SK-N-SH (cell line): ENCODE measurements at regions not wholly inside any gene's neighbourhood (a gene's known extent, or its start where the extent isn't known, plus 50 kb on each side); places are given as distances from the start of the nearest gene placed in this dataset.

ENCODE experiments used
- CTCF ChIA-PET: fragments of 300-600, 350-600 bp; formaldehyde crosslinking; extraction: SDS; loops from one replicate; lab custom pipeline; 2021; lab: Yijun Ruan, JAX
- POLR2A ChIA-PET: fragments of 350-600 bp; sonication (Branson Sonifier 250); formaldehyde crosslinking; extraction: SDS; loops from one replicate; lab custom pipeline; 2020; ENCODE audit warnings: antibody characterized with exemption, inconsistent platforms; lab: Yijun Ruan, JAX
- DNase-seq: peaks from one replicate; pipeline ENCODE4 v3.0.0; 2012
- H2AFZ ChIP-seq: fragments of 200-600 bp; sonication (generic); 2 replicates; pipeline ENCODE4 v1.8.1; 2016; ENCODE audit warnings: antibody characterized with exemption, mild to moderate bottlenecking, low read depth
- H3F3A ChIP-seq: fragments of 200-600 bp; sonication (generic); replicated peaks from 2 replicates; pipeline ENCODE3; 2016; ENCODE audit warnings: antibody characterized with exemption, mild to moderate bottlenecking; ENCODE audit not compliant: insufficient read depth
- H3K27ac ChIP-seq, 2 experiments: fragments of 200-500 bp in 1 of 2; fragments of 200-600 bp in 1 of 2; sonication (Bioruptor generic) in 1 of 2; sonication (generic), shearing (Covaris generic) in 1 of 2; 2 replicates each; pipeline versions ENCODE4 v1.5.1 to v1.6.1; 2014 to 2016; ENCODE audit warnings: low read depth in 2 of 2, inconsistent platforms in 1 of 2, low read length in 1 of 2, mild to moderate bottlenecking in 1 of 2, mixed read lengths in 1 of 2
- H3K27me3 ChIP-seq: fragments of 200-600 bp; sonication (generic), shearing (Covaris generic); 2 replicates; pipeline ENCODE4 v1.6.1; 2016; ENCODE audit warnings: mixed run types; ENCODE audit not compliant: insufficient read depth
- H3K36me3 ChIP-seq, 2 experiments: fragments of 200-500 bp in 1 of 2; fragments of 200-600 bp in 1 of 2; sonication (Bioruptor generic) in 1 of 2; sonication (generic) in 1 of 2; replicated peaks in 1 of 2; 2 replicates each; pipeline versions ENCODE3 to v1.5.1; 2014 to 2016; ENCODE audit warnings: low read length in 1 of 2, mild to moderate bottlenecking in 1 of 2; ENCODE audit not compliant: insufficient read depth in 2 of 2, control insufficient read depth in 1 of 2
- H3K4me1 ChIP-seq, 2 experiments: fragments of 200-500 bp in 1 of 2; fragments of 200-600 bp in 1 of 2; sonication (Bioruptor generic) in 1 of 2; sonication (generic), shearing (Covaris generic) in 1 of 2; 2 replicates each; pipeline versions ENCODE4 v1.5.1 to v1.6.1; 2014 to 2016; ENCODE audit warnings: low read depth in 1 of 2, low read length in 1 of 2, mixed run types in 1 of 2; ENCODE audit not compliant: insufficient read depth in 2 of 2, control insufficient read depth in 1 of 2
- H3K4me2 ChIP-seq: fragments of 200-600 bp; sonication (generic), shearing (Covaris generic); 2 replicates; pipeline ENCODE4 v1.6.1; 2017; ENCODE audit warnings: mixed run types
- H3K4me3 ChIP-seq, 2 experiments: fragments of 200-500 bp in 1 of 2; fragments of 200-600 bp in 1 of 2; sonication (Bioruptor generic) in 1 of 2; sonication (generic), shearing (Covaris generic) in 1 of 2; 2 replicates each; pipeline versions ENCODE4 v1.5.1 to v1.8.1; 2014 to 2016; ENCODE audit warnings: low read depth in 2 of 2, inconsistent platforms in 1 of 2, low read length in 1 of 2, mild to moderate bottlenecking in 1 of 2, mixed read lengths in 1 of 2, moderate library complexity in 1 of 2
- H3K79me2 ChIP-seq: fragments of 200-600 bp; sonication (generic); 2 replicates; pipeline ENCODE4 v1.8.1; 2017; ENCODE audit warnings: mild to moderate bottlenecking; ENCODE audit not compliant: insufficient read depth
- H3K9ac ChIP-seq: fragments of 200-600 bp; sonication (generic); 2 replicates; pipeline ENCODE4 v1.6.1; 2017; ENCODE audit warnings: mixed run types
- H3K9me2 ChIP-seq: fragments of 200-600 bp; sonication (generic); 2 replicates; pipeline ENCODE4 v1.6.1; 2017; ENCODE audit warnings: mixed run types
- H3K9me3 ChIP-seq: fragments of 200-600 bp; sonication (generic); 2 replicates; pipeline ENCODE4 v1.6.1; 2017; ENCODE audit warnings: mixed run types, mild to moderate bottlenecking, moderate library complexity
- H4K20me1 ChIP-seq: fragments of 200-600 bp; sonication (generic); 2 replicates; pipeline ENCODE4 v1.6.1; 2017; ENCODE audit warnings: mild to moderate bottlenecking, mixed run types; ENCODE audit not compliant: insufficient read depth
- CHD2 ChIP-seq: fragments of 150-350 bp; IDR thresholded peaks from 2 replicates; pipeline ENCODE4 v1.6.1; 2018; ENCODE audit warnings: low read length; ENCODE audit not compliant: partially characterized antibody
- EP300 ChIP-seq, 2 experiments: IDR thresholded peaks; 2 replicates each; pipeline versions ENCODE4 v1.4.0 to v1.6.1; 2012; ENCODE audit warnings: borderline replicate concordance in 1 of 2, low read depth in 1 of 2, low read length in 1 of 2
- FOXM1 ChIP-seq: IDR thresholded peaks from 2 replicates; pipeline ENCODE4 v1.4.0; 2012; ENCODE audit warnings: low read depth, mild to moderate bottlenecking
- GATA2 ChIP-seq: sonication (generic); formaldehyde crosslinking; IDR thresholded peaks from 2 replicates; pipeline ENCODE4 v1.5.0; 2020; ENCODE audit warnings: mild to moderate bottlenecking, missing genetic modification reagents
- IRF3 ChIP-seq: fragments of 150-350 bp; IDR thresholded peaks from 2 replicates; pipeline ENCODE4 v1.6.1; 2016; ENCODE audit warnings: mild to moderate bottlenecking, low read depth, low read length
- JUND ChIP-seq: IDR thresholded peaks from 2 replicates; pipeline ENCODE4 v1.4.0; 2012
- MAX ChIP-seq: IDR thresholded peaks from 2 replicates; pipeline ENCODE4 v1.4.0; 2012; ENCODE audit warnings: low read depth
- MEF2A ChIP-seq: IDR thresholded peaks from 2 replicates; pipeline ENCODE4 v1.4.0; 2012; ENCODE audit warnings: low read depth, borderline replicate concordance
- MXI1 ChIP-seq: IDR thresholded peaks from 2 replicates; pipeline ENCODE4 v1.6.1; 2012; ENCODE audit warnings: mild to moderate bottlenecking, low read depth, low read length, improper control_type of control experiment
- POLR2AphosphoS5 ChIP-seq: IDR thresholded peaks from 2 replicates; pipeline ENCODE4 v1.6.1; 2012; ENCODE audit warnings: low read depth, low read length
- RAD21 ChIP-seq: IDR thresholded peaks from 2 replicates; pipeline ENCODE4 v1.6.1; 2012; ENCODE audit warnings: mild to moderate bottlenecking, low read length
- REST ChIP-seq: IDR thresholded peaks from 2 replicates; pipeline ENCODE4 v1.6.1; 2012; ENCODE audit warnings: mild to moderate bottlenecking, low read depth, low read length, moderate library complexity
- RFX5 ChIP-seq: IDR thresholded peaks from 2 replicates; pipeline ENCODE4 v1.6.1; 2012; ENCODE audit warnings: mild to moderate bottlenecking, improper control_type of control experiment, low read length
- RXRA ChIP-seq: IDR thresholded peaks from 2 replicates; pipeline ENCODE4 v1.4.0; 2012; ENCODE audit warnings: low read depth, mild to moderate bottlenecking, borderline replicate concordance
- SIN3A ChIP-seq: IDR thresholded peaks from 2 replicates; pipeline ENCODE4 v1.6.1; 2012; ENCODE audit warnings: low read depth, mild to moderate bottlenecking, low read length, moderate library complexity, borderline replicate concordance
- TAF1 ChIP-seq: IDR thresholded peaks from 2 replicates; pipeline ENCODE4 v1.6.1; 2012; ENCODE audit warnings: low read depth, mild to moderate bottlenecking, low read length, moderate library complexity, borderline replicate concordance
- TCF12 ChIP-seq: IDR thresholded peaks from 2 replicates; pipeline ENCODE4 v1.4.0; 2012
- TEAD4 ChIP-seq: IDR thresholded peaks from 2 replicates; pipeline ENCODE4 v1.4.0; 2012; ENCODE audit warnings: mild to moderate bottlenecking, borderline replicate concordance; ENCODE audit not compliant: insufficient read depth
- USF1 ChIP-seq: IDR thresholded peaks from 2 replicates; pipeline ENCODE4 v1.4.0; 2012; ENCODE audit warnings: low read depth, borderline replicate concordance
- USF2 ChIP-seq: fragments of 150-350 bp; IDR thresholded peaks from 2 replicates; pipeline ENCODE4 v1.6.1; 2017; ENCODE audit warnings: antibody characterized with exemption, low read length, low read depth, borderline replicate concordance
- WGBS: methylation state at CpG from one replicate; pipeline ENCODE4 v1.1.6; 2017; ENCODE audit warnings: low lambda C conversion rate; 5-methylcytosine and 5-hydroxymethylcytosine counted together

DNA sequence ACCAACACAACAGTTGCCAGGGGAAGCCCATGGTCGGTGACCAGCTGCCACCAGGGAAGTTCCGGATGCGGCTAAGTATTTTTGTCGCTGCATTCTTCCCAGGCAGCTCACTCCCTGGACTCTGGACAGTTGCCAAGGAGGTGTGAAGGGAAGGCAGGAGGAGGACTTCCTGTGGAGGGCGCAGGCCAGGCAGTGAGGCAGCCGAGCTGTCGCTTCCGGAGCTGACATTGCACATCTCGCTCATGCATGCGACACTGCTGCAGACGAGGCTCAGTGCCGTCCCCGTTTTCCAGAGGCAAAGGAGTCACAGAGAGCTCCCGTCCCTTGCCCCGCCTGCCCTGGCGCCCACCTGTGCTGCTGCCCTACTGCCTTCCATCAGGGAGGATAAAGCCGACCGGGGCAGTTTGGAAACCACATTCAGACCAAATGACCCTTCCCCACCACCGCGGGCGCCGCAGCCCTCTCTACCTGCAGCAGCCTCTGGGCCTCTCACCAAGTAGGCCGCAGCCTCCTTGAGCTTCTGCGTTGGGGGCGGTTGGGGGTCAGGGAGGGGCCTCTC is 81.4 kb downstream of the NENF start:
- H3K27me3 ChIP-seq = no peaks in the 10 kb centered on the region; the same call in 1 of the 2 replicates
- H3K79me2 ChIP-seq = no peaks in the 10 kb centered on the region
- H3F3A ChIP-seq = no peaks in the 10 kb centered on the region
- H4K20me1 ChIP-seq = no peaks in the 10 kb centered on the region
- no peak for TF ChIP-seq TAF1
- TF ChIP-seq RFX5 = no peak
- no peak for TF ChIP-seq POLR2AphosphoS5
- no peak for TF ChIP-seq USF1
- no peak for TF ChIP-seq MXI1
- no peak for TF ChIP-seq FOXM1
- TF ChIP-seq CHD2 = no peak
- no peak for TF ChIP-seq RXRA
- no peak for TF ChIP-seq SIN3A
- no peak overlapping the region for H2AFZ ChIP-seq
- ChIA-PET CTCF (interaction anchor here (1.2 kb wide), 1 partner anchor 15 kb away, joined by 4 read pairs; no protein-coding TSS in a partner anchor), POLR2A (no interaction called here)
- 91% methylated on average over 19 of the region's 25 CpGs for WGBS
- H3K9ac ChIP-seq = no peak overlapping the region
- H3K9me3 ChIP-seq = no peaks in the 10 kb centered on the region
- H3K36me3 ChIP-seq = no peaks in the 10 kb centered on the region
- H3K27ac ChIP-seq = no peak overlapping the region
- no peak overlapping the region for H3K4me2 ChIP-seq
- peaks cover 0 to 12% of the 10 kb centered on the region in 2 experiments; a peak in 2 of 4 replicates for H3K4me1 ChIP-seq
- no peak for DNase-seq
- no peak overlapping the region for H3K4me3 ChIP-seq
- no peaks in the 10 kb centered on the region for H3K9me2 ChIP-seq

- Histone ChIP-seq H3K4me3 (no peak overlapping the region), H3K9me2 (no peaks in the 10 kb centered on the region), H3K27me3 (no peaks in the 10 kb centered on the region; the same call in 1 of the 2 replicates), H3F3A (no peaks in the 10 kb centered on the region), H3K27ac (no peak overlapping the region), H2AFZ (no peak overlapping the region), H3K9me3 (no peaks in the 10 kb centered on the region), H3K4me1 (peaks cover 0 to 12% of the 10 kb centered on the region in 2 experiments; a peak in 2 of 4 replicates), H3K79me2 (no peaks in the 10 kb centered on the region), H4K20me1 (no peaks in the 10 kb centered on the region), H3K9ac (no peak overlapping the region), H3K4me2 (no peak overlapping the region), H3K36me3 (no peaks in the 10 kb centered on the region)
- CTCF ChIA-PET = interaction anchor here (1.2 kb wide), 1 partner anchor 38 kb away, joined by 4 read pairs; no protein-coding TSS in a partner anchor
- POLR2A ChIA-PET = interaction anchor here (1.1 kb wide), 1 partner anchor 94 kb away, joined by 4 read pairs; the partner anchor contains the start of gene ATF3
- 95% methylated on average over 21 of the region's 36 CpGs for whole genome bisulfite sequencing
- DNase-seq = peak; percentile 28
- TF ChIP-seq MAX (no peak), TEAD4 (no peak), RAD21 (no peak), FOXM1 (no peak), RFX5 (no peak), REST (no peak), JUND (no peak), TAF1 (no peak), IRF3 (no peak), EP300 (IDR thresholded peaks at IDR 0.05; ENCODE audit: borderline replicate concordance in 1 of 2, low read depth in 1 of 2, low read length in 1 of 2) (no peak), USF2 (no peak), MXI1 (no peak), MEF2A (no peak), GATA2 (CRISPR knock-in tag) (no peak), TCF12 (no peak)
Observed at GRCh38 chr1:212514782-212515181, 82.1 kb downstream of the NENF start.
